Fibroblast of the aortic adventitia (primary cell): ENCODE measurements at regions not wholly inside any gene's neighbourhood (a gene's known extent, or its start where the extent isn't known, plus 50 kb on each side); places are given as distances from the start of the nearest gene placed in this dataset.
A peak's percentile ranks its signal among the peaks of the same experiment; 100 is the strongest.
"Not testable (repeated sequence)": the region's sequence is repeated elsewhere in the genome, so short reads cannot be mapped to it uniquely, and the experiment has no call there.

Source experiments
- DNase-seq: peaks from one replicate; pipeline ENCODE4 v3.0.0-alpha.2; 2010; ENCODE audit warnings: low read depth
- H3K4me3 ChIP-seq: 2 replicates; pipeline ENCODE4 v1.5.1; 2011; ENCODE audit warnings: low read depth, mild to moderate bottlenecking, control low read depth, low read length, moderate library complexity
- TF ChIP-seq, protein P1 (sequence below): IDR thresholded peaks from 2 replicates; pipeline ENCODE4 v1.5.1; 2011; ENCODE audit warnings: mild to moderate bottlenecking, low read length, control low read depth, inconsistent platforms; ENCODE audit not compliant: insufficient read depth

DNA sequence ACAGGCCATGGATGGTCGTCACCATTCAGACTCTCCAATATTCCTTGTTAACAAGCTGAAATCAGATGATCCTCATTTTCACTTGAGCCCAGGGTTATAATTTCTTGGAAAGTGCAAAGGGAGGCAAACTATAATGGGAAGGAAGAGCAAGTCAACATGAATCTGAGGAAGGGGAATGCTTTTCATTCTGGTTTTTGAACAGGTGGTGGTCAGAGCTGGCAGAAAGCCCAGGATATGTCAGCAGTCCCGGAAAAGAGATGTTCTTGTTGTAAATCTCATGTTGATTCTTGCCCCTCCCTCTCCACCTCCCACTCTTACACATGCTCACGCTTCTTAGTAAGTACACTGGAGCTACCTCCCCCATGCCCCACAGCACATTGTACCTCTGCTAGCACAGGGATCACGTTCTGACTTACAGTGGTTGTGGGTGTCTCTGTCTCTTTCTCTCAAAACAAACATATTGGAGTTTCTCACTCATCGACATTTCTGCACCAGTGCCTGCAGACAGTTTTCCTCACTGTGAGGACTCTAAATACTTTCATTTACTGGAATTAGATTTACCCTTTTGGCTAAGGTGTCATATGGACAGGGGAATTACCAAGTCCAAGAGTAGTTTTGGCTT is 77.6 kb downstream of the XCL2 start:
- no peak for DNase-seq
- no peak overlapping the region for H3K4me3 ChIP-seq
- TF ChIP-seq, protein P1, sequence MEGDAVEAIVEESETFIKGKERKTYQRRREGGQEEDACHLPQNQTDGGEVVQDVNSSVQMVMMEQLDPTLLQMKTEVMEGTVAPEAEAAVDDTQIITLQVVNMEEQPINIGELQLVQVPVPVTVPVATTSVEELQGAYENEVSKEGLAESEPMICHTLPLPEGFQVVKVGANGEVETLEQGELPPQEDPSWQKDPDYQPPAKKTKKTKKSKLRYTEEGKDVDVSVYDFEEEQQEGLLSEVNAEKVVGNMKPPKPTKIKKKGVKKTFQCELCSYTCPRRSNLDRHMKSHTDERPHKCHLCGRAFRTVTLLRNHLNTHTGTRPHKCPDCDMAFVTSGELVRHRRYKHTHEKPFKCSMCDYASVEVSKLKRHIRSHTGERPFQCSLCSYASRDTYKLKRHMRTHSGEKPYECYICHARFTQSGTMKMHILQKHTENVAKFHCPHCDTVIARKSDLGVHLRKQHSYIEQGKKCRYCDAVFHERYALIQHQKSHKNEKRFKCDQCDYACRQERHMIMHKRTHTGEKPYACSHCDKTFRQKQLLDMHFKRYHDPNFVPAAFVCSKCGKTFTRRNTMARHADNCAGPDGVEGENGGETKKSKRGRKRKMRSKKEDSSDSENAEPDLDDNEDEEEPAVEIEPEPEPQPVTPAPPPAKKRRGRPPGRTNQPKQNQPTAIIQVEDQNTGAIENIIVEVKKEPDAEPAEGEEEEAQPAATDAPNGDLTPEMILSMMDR, result no peak

- DNase-seq, H3K4me3 ChIP-seq: not testable (repeated sequence)
Observed at GRCh38 chr1:168461108-168461507, 82.7 kb downstream of the XCL2 start.

DNA sequence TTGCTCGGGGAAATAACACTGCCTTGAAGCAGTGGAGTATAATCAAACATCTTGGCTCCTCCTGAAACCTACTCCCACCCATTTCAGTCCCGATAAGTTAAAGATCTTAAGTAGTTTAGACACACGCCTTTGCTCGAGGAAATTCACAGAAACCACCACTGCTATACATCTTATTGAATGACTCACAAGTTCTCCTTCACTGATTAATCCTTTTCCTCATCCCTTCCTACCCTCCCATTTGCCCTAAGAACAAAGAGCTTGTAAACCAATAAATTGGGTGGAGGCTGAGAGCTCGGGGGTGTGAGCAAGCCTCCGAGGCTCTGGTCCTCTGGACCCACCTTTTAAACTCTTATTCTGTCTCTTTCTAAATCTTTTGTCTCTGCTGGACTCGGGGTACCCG is 86.5 kb downstream of the XCL2 start:
- not testable (repeated sequence) for H3K4me3 ChIP-seq, DNase-seq

DNA sequence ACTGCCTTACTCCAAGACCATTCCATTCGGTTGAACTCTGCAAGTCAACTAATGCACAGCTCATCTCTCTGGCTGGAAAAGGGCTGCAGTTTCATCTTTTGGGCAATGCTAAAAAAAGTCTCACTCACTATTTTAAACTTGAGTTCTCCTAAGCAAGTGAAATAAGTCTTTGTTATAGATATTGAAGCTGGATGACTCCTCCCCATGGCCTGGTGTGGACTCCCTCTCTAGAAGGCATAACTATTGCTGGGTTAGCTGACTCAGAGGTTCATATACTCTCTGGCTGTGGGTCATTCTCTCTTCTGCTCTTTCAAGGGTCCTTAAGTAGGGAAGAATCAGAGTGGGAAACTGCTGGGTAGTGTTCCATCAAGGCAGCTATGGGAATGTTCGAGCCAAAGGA is 88.0 kb downstream of the XCL2 start:
- TF ChIP-seq, protein P1, result no peak
- DNase-seq, result no peak
- no peak overlapping the region for H3K4me3 ChIP-seq

- no peak overlapping the region for H3K4me3 ChIP-seq
- TF ChIP-seq, protein P1, result no peak
- DNase-seq, result peak; percentile 50
Observed at GRCh38 chr1:168454211-168454815, 89.5 kb downstream of the XCL2 start.

DNA sequence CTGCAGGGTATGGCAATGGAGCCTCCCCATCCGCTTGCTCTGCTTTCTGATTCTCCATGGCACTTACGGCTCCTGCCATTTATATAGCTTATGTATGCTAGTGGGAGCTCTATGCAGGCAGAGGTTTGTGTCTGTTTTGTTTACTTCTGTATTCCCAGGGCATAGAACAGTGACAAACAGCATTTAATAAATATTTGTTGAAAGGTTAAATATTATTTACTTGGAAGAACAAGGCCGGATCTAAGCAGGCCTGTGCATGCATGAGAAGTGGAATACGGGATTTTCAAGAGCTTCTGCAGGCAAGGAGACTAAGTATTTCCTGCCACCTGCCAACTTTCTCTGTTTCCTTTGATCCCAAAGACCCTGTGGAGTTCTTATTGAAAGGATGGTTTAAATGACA is 90.7 kb downstream of the XCL2 start:
- DNase-seq, result no peak
- TF ChIP-seq, protein P1, result no peak
- no peak overlapping the region for H3K4me3 ChIP-seq

DNA sequence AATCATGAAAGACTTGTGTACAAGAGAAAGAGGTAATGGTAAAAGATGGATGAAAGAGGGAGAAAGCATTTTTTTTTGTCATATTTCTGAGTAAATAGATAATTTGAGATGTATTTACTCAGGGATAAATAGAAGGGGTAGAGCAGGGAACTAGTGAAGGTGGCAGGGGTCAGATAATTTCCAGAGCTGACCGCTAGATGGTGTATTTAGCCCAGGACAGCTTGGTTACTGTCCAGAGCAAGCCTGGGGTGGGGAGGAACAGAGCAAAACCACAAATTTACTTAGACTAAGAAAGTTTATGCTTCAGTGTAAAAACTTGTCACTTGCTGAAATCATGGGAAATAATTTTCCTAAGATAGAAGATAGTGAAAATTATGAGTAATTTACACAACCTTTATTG is 91.5 kb downstream of the XCL2 start:
- no peak for DNase-seq
- H3K4me3 ChIP-seq, result no peak overlapping the region
- TF ChIP-seq, protein P1, result peak; percentile 21

DNA sequence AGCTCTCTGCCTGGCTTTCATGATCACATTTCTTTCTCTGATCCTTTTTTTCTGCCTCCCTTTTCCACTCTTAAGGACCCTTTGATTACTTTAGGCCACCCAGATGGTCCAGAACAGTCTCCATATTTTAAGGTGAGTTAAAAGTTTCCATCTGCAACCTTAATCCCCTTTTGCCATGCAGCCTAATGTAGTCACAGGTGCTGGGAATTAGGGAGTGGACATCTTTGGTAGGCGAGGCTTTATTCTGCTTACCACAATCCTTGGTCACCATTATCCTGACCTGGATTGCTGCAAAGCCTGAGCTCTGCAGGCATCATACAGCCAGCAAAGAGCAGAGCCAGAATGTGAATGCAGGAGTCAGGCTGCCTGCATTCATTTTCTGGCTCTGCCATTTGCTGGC is 95.9 kb downstream of the XCL2 start:
- no peak for DNase-seq
- H3K4me3 ChIP-seq, result no peak overlapping the region
- TF ChIP-seq, protein P1, result no peak
